GM13977 (cell line): ENCODE measurements at regions not wholly inside any gene's neighbourhood (a gene's known extent, or its start where the extent isn't known, plus 50 kb on each side); places are given as distances from the start of the nearest gene placed in this dataset.

Source experiments
- DNase-seq: peaks from one replicate; pipeline ENCODE4 v3.0.0; 2012; ENCODE audit warnings: low spot score
- CTCF ChIP-seq: IDR thresholded peaks from 2 replicates; pipeline ENCODE4 v1.5.1; 2012; ENCODE audit warnings: mild to moderate bottlenecking, control low read depth; ENCODE audit not compliant: insufficient read depth; ENCODE audit errors: extremely low read depth, missing control alignments
- in situ Hi-C: fragments of 300-500 bp; cut with MboI; formaldehyde crosslinking; loops from one replicate; pipeline ENCODE4 v1.12.0; 2022; ENCODE audit warnings: low sequenced_read_pairs, low pct_unique_long_range_greater_than_20kb, mixed read lengths, inconsistent platforms; ENCODE audit not compliant: unreplicated experiment

GRCh38 chr16:51851111-51851510 lies 695.8 kb downstream of the TOX3 start:
- DNase-seq, result no peak
- no peak for TF ChIP-seq CTCF
- in situ Hi-C loops, result no loop called here

- no peak for TF ChIP-seq CTCF
- no peak for DNase-seq
- in situ Hi-C loops, result no loop called here
Measured at GRCh38 chr16:51849715-51850114, 697.2 kb downstream of the TOX3 start.

- in situ Hi-C loops, result no loop called here
- no peak for TF ChIP-seq CTCF
- no peak for DNase-seq
Measured at GRCh38 chr16:51845586-51846305, 694.7 kb upstream of the SALL1 start.

GRCh38 chr16:51839727-51840462 lies 688.8 kb upstream of the SALL1 start:
- no peak for TF ChIP-seq CTCF
- no peak for DNase-seq
- in situ Hi-C loops, result no loop called here

GRCh38 chr16:51834794-51835193 lies 683.7 kb upstream of the SALL1 start:
- no peak for TF ChIP-seq CTCF
- DNase-seq, result no peak
- in situ Hi-C loops, result no loop called here

GRCh38 chr16:51834133-51834532 lies 683.1 kb upstream of the SALL1 start:
- in situ Hi-C loops, result no loop called here

More at GRCh38 chr16:51834133-51834532, 683.1 kb upstream of the SALL1 start:
- no peak for TF ChIP-seq CTCF
- no peak for DNase-seq
